ENCODE measurements at regions not wholly inside any gene's neighbourhood (a gene's known extent, or its start where the extent isn't known, plus 50 kb on each side); places are given as distances from the start of the nearest gene placed in this dataset.
A peak's percentile ranks its signal among the peaks of the same experiment; 100 is the strongest.

DNA sequence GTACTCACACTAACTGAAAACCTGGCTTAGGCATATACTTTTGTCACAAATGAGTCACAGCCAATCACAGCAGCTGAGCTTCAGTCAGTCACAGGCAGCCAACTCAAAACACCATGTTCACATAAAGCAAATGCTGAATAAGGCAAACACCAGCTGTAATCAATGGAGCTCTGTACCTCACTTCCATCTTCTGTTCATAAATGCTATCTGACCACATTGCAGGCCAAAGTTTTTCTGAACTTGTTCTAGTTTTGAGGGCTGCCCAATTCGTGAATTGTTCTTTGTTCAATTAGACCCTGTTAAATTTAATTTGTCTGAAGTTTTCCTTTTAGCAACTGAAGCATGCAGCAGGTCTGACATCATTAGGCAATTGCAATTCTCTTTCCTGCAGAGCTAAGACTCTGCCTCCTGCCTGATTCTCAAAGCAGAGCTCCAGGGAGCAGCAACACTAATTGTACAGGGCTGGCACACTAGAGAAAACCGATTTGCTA is 129.9 kb downstream of the WIF1 start:
- Histone ChIP-seq H3K27ac (ENCODE audit: low read depth in 2 of 2, low read length in 2 of 2) (no peak overlapping the region), H3K36me3 (ENCODE audit: control insufficient read depth in 2 of 3, insufficient read depth in 3 of 3, low read length in 3 of 3) (no peaks in the 10 kb centered on the region)
- FAIRE-seq, result no peak

DNA sequence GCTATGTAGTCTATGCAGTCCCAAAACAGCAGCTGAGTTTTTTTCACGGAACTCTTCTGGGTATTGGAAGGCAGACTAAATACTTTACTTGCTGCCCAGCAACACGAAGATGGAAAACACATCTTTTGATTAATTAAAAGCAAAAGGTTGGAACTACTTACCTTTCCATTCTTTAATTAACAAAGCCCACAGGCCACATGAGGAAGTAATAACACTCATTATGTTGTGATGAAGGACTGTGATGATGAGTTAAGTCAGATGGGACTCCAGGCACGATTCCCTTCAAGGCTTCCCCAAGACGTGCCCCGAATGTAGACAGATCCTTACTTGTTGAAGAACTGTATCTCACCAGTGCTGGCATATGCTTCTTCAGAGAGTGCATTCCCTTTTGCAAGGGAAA is 129.0 kb downstream of the WIF1 start:
- Histone ChIP-seq H3K9me3 (ENCODE audit: control insufficient read depth in 2 of 3, insufficient read depth in 1 of 3, low read length in 3 of 3) (no peaks in the 10 kb centered on the region), H3K36me3 (ENCODE audit: control insufficient read depth in 2 of 3, insufficient read depth in 3 of 3, low read length in 3 of 3) (no peaks in the 10 kb centered on the region), H3K4me1 (ENCODE audit: control insufficient read depth in 2 of 3, insufficient read depth in 2 of 3, low read depth in 1 of 3, low read length in 3 of 3) (no peaks in the 10 kb centered on the region), H3K4me3 (ENCODE audit: low read length in 3 of 3) (no peak overlapping the region), H3K9ac (ENCODE audit: low read length in 3 of 3) (no peak overlapping the region), H3K27me3 (ENCODE audit: control insufficient read depth, insufficient read depth, low read length) (no peaks in the 10 kb centered on the region), H3K27ac (ENCODE audit: low read depth in 2 of 2, low read length in 2 of 2) (no peak overlapping the region)
- no peak for FAIRE-seq
- TF ChIP-seq, protein P1, sequence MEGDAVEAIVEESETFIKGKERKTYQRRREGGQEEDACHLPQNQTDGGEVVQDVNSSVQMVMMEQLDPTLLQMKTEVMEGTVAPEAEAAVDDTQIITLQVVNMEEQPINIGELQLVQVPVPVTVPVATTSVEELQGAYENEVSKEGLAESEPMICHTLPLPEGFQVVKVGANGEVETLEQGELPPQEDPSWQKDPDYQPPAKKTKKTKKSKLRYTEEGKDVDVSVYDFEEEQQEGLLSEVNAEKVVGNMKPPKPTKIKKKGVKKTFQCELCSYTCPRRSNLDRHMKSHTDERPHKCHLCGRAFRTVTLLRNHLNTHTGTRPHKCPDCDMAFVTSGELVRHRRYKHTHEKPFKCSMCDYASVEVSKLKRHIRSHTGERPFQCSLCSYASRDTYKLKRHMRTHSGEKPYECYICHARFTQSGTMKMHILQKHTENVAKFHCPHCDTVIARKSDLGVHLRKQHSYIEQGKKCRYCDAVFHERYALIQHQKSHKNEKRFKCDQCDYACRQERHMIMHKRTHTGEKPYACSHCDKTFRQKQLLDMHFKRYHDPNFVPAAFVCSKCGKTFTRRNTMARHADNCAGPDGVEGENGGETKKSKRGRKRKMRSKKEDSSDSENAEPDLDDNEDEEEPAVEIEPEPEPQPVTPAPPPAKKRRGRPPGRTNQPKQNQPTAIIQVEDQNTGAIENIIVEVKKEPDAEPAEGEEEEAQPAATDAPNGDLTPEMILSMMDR (IDR thresholded peaks at IDR 0.05; ENCODE audit: borderline replicate concordance, extremely low read depth, insufficient read depth), result no peak
- no peak for DNase-seq
- intact Hi-C loops (cut with DNase I), result no loop called here

More for the DNA sequence above, 129.9 kb downstream of the WIF1 start:
- Histone ChIP-seq H3K4me1 (ENCODE audit: control insufficient read depth in 2 of 3, insufficient read depth in 2 of 3, low read depth in 1 of 3, low read length in 3 of 3) (no peaks in the 10 kb centered on the region), H3K27me3 (ENCODE audit: control insufficient read depth, insufficient read depth, low read length) (no peaks in the 10 kb centered on the region), H3K9me3 (ENCODE audit: control insufficient read depth in 2 of 3, insufficient read depth in 1 of 3, low read length in 3 of 3) (no peaks in the 10 kb centered on the region), H3K4me3 (ENCODE audit: low read length in 3 of 3) (no peak overlapping the region), H3K9ac (ENCODE audit: low read length in 3 of 3) (no peak overlapping the region)
- TF ChIP-seq, protein P1 (IDR thresholded peaks at IDR 0.05; ENCODE audit: borderline replicate concordance, extremely low read depth, insufficient read depth), result no peak
- intact Hi-C loops (cut with DNase I), result no loop called here
- peak in 1 of 5 donors; percentile 7 for DNase-seq

DNA sequence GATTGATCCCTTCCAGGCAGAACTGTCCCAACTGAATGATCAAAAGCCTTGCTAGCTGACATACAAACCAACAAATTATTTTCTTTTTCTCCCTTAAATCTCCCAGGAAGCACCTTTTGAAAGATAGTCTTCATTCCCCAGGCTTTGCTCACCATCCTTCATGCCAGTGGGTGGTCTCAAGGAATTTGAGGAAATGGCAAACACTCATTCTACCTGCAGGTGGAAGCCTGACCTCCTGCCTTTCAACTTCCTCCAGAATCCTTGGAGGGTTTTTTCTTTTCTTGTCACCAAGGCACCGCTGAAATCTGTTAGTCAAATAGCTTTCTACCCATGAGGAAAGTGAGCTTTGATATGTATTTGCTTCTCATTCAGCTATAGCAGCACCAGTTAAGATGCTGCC is 128.5 kb downstream of the WIF1 start:
- H3K27me3 ChIP-seq (ENCODE audit: control insufficient read depth, insufficient read depth, low read length), result no peaks in the 10 kb centered on the region
- FAIRE-seq (no peak), DNase-seq (peak in 2 of 5 donors; percentile 4 to 13)
- H3K27ac ChIP-seq (ENCODE audit: low read depth in 2 of 2, low read length in 2 of 2), result no peak overlapping the region
- intact Hi-C loops (cut with DNase I), result no loop called here
- TF ChIP-seq, protein P1 (IDR thresholded peaks at IDR 0.05; ENCODE audit: borderline replicate concordance, extremely low read depth, insufficient read depth), result no peak
- no peaks in the 10 kb centered on the region for H3K36me3 ChIP-seq (ENCODE audit: control insufficient read depth in 2 of 3, insufficient read depth in 3 of 3, low read length in 3 of 3)
- no peak overlapping the region for H3K4me3 ChIP-seq (ENCODE audit: low read length in 3 of 3)
- no peaks in the 10 kb centered on the region for H3K9me3 ChIP-seq (ENCODE audit: control insufficient read depth in 2 of 3, insufficient read depth in 1 of 3, low read length in 3 of 3)
- peaks cover 0 to 3% (median 0%) of the 10 kb centered on the region in 3 donors for H3K4me1 ChIP-seq (ENCODE audit: control insufficient read depth in 2 of 3, insufficient read depth in 2 of 3, low read depth in 1 of 3, low read length in 3 of 3)
- no peak overlapping the region for H3K9ac ChIP-seq (ENCODE audit: low read length in 3 of 3)

DNA sequence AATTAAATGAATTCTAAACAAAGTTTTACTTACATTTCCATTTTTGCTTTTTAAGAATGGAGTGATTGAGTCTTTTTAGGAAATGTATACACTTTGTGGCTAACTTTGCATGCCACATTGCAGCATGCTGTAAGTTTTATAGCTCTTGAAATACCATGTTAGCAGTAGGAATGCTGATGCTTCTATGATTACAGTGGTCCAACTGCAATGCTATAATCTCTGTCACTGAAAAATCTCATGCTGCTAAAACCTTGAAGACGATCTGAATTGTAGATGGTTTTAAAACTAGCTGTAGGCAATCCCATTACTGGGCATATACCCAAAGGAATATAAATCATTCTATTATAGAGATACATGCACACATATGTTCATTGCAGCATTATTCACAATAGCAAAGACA is 127.6 kb downstream of the WIF1 start:
- intact Hi-C loops (cut with DNase I), result no loop called here
- TF ChIP-seq, protein P1 (IDR thresholded peaks at IDR 0.05; ENCODE audit: borderline replicate concordance, extremely low read depth, insufficient read depth), result no peak
- FAIRE-seq (no peak), DNase-seq (no peak)
- Histone ChIP-seq H3K27me3 (ENCODE audit: control insufficient read depth, insufficient read depth, low read length) (no peaks in the 10 kb centered on the region), H3K9ac (ENCODE audit: low read length in 3 of 3) (no peak overlapping the region), H3K36me3 (ENCODE audit: control insufficient read depth in 2 of 3, insufficient read depth in 3 of 3, low read length in 3 of 3) (no peaks in the 10 kb centered on the region), H3K4me3 (ENCODE audit: low read length in 3 of 3) (no peak overlapping the region), H3K4me1 (ENCODE audit: control insufficient read depth in 2 of 3, insufficient read depth in 2 of 3, low read depth in 1 of 3, low read length in 3 of 3) (peaks cover 0 to 4% (median 0%) of the 10 kb centered on the region in 3 donors), H3K27ac (ENCODE audit: low read depth in 2 of 2, low read length in 2 of 2) (no peak overlapping the region), H3K9me3 (ENCODE audit: control insufficient read depth in 2 of 3, insufficient read depth in 1 of 3, low read length in 3 of 3) (no peaks in the 10 kb centered on the region)

Data from kidney (tissue), 13 donors.